ENCODE measurements at regions not wholly inside any gene's neighbourhood (a gene's known extent, or its start where the extent isn't known, plus 50 kb on each side); places are given as distances from the start of the nearest gene placed in this dataset.
A peak's percentile ranks its signal among the peaks of the same experiment; 100 is the strongest.

DNA sequence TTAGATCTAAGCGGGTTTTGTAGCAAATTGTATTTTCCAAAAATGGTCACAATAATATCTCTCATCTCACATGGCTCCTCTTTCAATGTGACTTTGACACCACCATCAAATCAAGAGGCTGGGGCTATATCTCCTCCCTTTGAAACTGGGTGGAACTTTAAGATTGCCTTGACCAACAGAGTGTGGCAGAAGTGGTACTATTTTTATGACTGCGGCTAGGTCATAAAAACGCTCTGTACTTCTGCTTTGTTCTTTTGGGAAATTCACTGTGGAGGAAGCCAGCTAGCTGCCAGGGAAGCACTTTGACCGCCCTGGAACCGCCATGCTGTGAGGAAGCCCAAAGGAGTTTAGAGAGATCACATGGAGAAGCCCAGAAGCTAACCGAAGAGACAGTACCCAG is 50.7 kb upstream of the ACOT11 start:
- no peak for DNase-seq (ENCODE audit: low read depth, low spot score)

DNA sequence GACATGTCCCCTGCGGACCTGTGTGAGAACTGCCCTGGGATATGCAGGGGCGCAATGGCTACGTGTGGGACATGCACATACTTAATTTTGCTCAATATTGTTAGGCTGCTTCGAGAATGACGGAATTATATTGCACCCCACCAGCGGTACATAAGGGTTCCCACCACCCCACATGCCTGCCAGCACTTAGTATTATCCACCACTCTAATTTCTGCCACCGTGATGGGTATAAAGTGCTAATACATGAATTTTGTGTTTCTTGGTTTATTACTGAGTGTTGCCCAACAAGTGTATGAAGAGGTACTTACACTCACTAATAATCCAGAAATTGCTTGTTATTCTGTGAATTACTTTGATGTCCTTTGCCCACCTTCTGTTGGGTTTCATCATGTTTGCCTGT is 52.1 kb upstream of the ACOT11 start:
- DNase-seq (ENCODE audit: low read depth, low spot score) = no peak

DNA sequence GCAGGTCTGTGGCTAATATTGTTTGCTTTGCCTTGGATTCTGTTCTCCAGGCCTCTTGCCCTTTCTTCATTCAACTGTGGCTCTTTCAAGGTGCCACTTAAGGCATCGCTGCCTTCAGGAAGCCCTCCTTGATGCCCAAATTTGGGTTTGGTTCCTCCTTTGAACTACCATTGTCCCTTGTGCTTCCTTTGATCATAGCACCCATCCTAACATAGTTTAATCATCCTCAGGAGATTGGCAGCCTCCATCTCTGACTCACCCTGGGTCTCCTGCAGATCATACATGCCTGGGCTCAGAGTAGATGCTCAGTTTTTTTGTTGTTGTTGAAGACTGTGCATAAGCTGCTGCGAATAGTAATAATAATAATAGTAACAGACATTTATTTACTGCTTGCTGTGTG is 54.4 kb upstream of the ACOT11 start:
- DNase-seq (ENCODE audit: low read depth, low spot score) = no peak

DNA sequence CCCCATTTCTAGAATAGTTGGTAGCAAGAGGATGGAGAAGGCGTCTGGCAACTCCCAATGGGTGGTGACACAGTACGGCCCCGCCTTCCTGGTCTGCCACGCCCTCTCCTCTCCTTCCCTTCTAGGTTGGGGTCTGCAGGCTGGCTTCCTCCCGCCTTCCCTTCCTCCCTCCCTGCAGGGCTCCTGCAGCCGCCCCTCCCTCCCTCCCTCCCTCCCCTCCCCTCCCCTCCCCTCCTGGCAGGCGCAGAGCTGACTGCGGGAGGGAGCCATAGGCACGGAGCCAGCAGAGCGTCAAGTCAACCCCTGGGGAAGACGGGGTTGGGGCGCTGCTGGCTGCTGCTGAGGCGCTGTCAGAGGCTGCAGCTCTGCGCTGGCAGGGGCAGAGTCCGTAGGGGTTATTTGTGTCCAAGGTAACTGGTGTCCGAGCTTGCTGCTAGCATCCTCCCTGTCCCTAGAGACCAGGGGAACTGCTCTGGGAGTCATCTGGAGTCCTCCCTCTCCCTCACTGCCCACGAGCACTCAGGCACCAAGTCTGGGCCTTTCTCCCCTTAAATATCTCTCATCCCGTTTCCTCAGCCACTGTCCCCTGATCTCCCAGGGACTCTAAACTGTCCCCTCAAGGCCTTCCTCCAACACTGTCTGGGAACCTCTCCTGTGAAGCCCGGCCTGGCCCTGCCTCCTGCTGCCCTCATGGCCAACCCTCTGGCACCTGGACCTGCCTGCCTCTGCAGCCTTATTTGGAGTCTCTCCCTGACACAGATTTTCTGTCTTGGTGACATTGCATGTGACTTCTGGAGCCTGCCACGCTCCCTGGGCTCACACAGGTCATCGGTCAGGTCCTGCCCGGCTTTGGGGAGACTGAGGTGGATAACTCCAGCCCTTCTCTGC is 57.4 kb upstream of the ACOT11 start:
- DNase-seq (ENCODE audit: low read depth, low spot score) = no peak

DNA sequence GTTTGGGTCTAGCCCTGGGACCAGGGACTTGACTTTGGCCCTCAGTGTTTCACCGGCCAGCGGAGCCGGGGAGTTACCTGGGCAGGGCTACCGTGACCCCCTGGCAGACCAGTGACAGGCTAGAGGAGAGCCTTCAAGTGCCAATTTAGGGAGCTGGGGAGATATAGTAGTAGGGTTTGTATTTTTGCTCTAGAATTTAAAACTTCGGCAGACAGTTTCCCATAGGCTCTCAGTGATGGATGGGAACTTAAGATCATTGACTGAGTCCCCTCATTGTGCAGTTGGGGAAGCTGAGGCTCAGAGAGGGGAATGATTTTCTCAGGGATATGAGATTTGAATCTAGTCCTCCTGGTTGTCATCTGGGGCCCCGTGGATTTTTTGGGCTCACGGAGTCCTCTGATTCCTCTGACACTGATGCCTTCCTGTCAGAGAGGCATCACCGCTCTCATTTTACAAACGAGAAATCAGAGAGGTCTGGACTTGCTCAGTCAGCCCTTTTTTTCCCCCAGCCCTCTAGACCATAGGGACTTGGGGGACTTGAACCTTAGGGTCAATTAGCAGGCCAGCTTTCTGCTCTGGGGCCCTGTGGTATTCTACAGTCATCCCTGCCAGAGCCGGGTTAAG is 58.3 kb upstream of the ACOT11 start:
- no peak for DNase-seq (ENCODE audit: low read depth, low spot score)

DNA sequence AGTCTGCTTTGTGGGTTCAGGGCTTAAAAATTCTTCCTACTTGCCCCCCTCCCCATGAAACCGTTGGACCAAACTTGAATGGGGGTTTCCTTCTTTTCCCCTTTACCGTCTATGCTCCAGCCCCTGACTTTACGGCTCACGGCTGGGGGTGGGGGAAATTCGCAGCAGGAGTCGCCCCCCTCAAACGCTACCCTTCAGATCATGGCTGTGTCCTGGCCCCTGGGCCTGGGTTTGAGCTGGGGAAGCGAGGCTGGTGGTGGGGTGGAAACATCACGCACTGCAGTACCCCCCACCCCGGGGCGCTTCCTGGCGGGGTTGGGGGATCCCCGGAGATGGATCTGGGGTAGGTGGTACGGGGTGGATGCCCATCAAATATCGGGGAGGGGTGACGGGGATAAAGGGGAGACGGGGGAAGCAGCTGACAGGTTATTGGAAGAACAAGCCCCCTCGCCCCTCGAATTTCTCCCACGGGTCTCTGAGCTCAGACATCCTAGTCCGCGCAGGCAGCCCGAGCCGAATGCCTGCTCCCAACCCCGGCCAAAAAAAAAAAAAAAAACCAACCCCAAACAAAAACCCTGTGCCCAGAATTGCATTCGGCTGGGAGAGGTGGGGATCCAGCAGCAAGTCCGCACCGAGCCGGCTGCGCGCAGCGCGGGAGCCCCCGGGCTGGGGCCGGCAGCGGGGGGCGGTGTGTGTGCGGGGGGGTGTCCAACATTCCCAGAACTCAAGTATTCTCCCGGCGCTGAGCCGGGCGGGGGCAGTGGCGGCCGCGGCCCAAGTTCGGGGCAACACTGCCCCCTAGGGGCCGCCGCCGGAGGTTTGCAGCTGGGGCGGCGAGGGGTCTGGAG is 59.0 kb upstream of the ACOT11 start:
- DNase-seq (ENCODE audit: low read depth, low spot score) = peak; percentile 39

DNA sequence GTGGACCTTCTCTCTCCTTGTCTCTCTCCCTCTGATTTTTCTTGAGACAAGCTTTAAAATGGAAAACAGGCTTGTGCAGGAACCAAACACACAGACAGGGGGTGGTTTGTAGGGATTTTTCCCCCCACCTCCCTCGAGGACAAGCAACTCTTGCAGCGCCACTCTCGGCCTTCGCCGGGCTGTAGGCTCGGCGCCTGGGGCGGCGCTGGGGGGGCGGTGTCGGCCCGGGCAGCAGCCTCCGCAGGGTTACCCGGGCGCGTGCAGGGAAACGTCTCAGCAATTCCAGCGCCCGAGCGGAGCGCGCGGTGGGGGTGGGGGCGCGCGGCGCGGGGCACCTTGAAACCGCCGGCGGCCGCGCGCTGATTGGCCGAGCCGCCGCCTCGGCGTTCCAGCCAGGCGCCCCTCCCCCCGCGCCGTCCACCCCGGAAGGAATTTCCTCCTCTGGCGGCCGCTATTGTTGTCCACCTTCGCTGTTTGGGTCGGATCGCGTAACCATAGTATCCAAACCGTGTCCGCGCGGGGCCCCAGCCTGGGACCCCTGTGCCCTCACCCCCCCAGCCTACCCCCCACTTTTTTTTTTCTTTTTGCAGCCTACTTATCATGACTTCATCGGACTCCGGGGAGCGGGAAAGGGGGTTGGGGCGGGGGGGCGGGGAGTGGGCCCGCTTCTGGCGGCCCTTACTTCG is 59.8 kb upstream of the ACOT11 start:
- DNase-seq (ENCODE audit: low read depth, low spot score) = peak; percentile 79

DNA sequence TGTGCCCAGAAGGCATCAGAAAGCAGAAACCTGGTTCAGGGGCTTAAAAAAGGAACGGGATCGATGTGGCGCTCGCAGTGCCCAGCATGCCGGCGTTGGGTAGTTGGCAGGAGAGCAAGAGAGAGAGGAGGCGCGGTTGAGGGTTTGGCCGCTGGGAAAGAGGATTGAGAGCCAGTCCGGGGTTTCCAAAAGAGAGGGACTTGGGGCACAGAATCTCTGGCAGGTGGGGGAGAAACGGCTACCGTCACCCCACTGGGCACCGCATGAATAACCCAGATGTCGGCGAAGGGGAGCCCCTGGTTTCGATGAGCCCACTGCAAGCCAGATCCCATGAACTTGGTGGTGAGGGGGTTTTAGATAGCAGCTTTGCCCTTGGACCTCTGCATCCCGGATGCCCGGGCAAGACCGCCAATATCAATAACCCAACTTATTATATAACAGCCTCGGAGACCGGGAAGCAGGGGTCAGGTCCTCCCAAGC is 60.4 kb upstream of the ACOT11 start:
- no peak for DNase-seq (ENCODE audit: low read depth, low spot score)

DNA sequence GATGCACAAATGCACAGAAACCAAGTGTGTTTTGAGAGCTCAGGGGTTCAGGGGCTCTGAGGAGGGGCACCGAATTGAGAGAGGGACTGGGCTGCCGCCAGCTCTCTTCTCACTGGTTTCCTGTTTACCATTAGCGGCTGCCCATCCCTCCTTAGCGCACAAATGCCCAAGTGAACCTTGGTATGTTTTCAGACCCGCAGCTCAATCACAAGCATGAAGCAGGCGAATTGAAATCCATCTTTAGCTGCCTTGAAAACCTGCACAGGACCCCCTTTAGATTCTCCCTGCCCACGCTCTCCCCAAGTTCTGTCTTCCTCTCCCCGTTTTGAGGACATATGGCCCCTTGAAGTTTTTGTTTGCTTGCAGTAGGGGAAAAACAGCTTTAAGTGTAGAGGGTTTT is 61.1 kb upstream of the ACOT11 start:
- no peak for DNase-seq (ENCODE audit: low read depth, low spot score)

DNA sequence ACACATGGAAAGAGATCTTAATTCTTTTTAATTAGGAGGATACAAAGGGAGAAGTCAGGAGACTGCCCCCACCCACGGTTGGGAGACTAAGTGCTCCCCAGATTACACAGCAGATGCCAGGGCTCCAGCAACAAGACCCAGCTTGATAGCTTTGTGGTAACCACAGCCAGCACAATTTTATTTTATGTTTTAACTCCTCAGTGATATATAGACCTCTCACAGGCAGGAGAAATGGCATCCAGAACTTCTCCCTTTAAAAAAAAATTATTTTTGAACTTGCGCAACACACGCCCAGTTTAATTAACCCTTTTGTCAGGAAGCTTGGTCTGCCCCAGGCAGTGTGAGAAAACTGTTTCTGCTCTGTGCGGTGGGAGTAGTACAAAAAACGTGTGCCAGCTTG is 62.6 kb upstream of the ACOT11 start:
- DNase-seq (ENCODE audit: low read depth, low spot score) = no peak

DNA sequence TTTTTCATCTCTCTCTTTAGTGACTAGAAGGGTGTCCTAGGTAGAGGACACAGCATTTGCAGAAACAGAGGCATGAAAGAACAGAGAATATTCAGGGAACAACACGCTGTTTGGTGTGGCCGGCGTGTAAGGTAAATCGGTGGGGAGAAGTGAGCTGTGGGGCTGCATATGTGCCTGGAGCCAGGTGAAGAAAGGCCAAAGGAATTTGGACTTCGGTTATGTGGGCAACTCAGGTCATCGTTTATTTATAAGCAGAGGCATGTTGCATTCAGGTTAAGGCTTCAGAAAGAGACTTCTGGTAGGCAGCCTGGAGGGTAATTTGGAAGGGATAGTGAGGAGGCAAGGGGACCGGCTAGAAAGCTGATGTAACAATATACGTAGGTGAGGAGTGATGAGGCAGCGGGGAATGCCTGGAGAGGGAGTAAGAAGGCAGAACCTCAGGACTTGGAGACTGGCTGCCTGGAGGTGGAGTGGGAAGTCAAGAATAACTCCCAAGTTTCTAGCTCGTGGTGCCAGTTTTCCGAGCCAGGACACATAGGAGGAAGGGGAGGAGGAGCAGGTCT is 64.1 kb upstream of the ACOT11 start:
- DNase-seq (ENCODE audit: low read depth, low spot score) = no peak

DNA sequence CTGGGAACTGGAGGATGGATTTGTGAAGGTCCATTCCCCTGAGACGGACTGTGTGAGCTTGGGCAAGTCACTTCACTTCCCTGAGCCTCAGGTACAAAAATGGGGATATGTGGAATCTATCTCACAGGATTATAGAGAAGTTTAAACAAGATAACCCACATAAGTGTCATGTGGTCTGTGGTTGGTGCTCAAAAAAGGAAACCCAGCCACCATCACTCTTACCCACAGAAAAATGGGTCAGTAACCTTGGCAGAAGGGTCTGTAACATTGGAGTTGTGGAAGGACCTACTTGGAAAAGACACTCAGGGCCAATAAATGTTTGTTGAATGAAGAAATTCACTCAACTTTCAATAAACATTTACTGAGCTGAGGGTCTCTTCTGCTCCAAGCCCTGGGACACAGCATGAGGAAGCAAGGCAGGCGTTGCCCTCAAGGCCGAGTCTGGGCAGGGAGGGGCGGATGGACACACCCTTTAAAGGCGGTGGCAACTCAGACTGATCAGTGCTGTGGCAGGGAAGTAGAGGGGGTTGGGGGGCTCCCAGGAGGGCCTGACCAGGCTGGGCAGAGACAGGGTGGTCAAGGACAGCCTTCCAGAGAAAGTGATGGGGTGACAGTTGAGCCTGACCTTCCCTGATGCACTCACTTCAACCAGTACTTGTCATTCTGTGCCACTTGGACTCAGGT is 66.7 kb upstream of the ACOT11 start:
- DNase-seq (ENCODE audit: low read depth, low spot score) = no peak

DNA sequence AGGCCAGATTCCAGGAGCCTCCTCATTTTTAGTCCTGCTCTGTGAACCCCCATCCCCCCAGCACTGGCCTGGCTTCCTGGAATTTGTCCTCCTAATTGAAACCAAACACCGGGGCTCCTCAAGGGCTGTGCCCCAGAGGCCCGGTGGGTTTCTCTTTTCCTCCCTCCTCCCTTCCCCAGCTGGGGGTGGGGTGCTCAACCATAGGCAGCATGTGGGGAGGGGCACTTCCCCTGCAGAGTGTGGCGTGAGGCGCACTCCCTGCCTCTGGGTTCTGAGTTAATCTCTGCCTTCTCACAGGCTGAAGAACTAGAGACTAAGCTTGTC is 67.5 kb upstream of the ACOT11 start:
- DNase-seq (ENCODE audit: low read depth, low spot score) = no peak

DNA sequence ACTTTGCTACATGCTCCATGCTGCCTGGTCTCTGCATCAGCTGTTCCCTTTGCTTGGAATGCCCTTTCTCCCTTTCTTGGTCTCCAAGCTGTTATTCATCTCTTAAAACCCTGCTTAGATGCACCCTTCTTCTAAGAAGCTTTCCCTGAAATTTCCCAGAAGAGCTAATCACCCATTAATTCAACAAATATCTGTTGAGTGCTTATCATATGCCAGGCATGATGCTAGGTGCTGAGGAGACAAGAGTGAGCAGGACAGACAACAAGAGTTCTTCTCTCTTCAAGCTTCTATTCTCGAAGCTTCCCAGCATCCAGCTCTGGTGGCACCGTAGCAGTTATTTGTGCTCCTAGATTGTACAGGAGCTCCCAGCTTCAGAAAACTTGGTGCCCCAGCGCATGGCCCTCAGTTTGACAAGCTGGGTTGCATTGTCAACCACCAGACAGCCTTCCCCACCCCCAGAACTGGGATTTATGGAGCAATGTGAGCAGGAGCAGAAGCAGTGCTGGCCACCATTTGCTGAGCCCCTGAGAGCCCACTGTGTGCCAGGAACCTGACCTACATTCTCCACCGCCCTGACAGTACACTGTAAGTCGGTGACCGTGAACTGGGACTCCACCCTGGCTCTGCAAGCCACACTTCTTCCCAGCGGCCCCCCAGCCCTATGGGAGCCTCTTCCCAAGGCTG is 68.0 kb upstream of the ACOT11 start:
- DNase-seq (ENCODE audit: low read depth, low spot score) = no peak

DNA sequence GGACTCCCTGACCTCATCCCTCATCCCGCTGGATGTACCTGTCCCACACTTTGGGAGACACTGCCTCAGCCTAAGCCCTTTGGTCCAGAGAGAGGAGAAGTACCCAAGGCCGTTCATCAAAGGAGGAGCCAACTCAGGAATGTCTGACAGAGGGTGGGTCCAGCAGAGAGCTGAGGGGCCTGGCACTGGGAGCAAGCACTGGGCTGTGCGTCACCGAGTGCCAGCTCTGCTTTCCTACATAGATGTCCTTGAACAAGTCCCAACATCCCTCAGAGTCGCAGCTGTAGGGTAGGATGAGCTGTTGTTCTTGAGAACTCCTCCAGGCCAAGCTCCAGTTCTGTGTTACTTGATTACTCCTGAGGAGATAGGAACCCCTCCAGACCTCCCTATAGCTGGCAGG is 68.8 kb upstream of the ACOT11 start:
- DNase-seq (ENCODE audit: low read depth, low spot score) = no peak

DNA sequence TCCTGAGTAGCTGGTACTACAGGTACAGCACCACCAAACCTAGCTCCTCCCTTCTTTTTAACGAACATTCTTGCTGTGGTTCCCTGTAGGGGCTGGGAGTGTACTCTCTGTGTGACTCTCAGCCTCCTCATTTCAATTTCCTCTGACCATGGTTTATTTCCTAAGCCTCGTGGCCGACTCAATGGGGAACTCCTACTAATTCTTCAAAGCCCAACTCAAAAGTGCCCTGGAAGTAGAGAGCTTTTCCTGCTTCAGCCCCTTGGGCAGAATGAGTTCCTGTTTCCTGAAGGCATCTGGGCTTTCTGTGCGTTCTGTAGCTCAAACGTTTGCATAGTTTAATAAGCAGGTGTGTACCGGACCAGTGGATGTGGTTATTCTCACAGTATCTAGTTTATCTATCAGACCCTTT is 70.9 kb upstream of the ACOT11 start:
- DNase-seq (ENCODE audit: low read depth, low spot score) = no peak

DNA sequence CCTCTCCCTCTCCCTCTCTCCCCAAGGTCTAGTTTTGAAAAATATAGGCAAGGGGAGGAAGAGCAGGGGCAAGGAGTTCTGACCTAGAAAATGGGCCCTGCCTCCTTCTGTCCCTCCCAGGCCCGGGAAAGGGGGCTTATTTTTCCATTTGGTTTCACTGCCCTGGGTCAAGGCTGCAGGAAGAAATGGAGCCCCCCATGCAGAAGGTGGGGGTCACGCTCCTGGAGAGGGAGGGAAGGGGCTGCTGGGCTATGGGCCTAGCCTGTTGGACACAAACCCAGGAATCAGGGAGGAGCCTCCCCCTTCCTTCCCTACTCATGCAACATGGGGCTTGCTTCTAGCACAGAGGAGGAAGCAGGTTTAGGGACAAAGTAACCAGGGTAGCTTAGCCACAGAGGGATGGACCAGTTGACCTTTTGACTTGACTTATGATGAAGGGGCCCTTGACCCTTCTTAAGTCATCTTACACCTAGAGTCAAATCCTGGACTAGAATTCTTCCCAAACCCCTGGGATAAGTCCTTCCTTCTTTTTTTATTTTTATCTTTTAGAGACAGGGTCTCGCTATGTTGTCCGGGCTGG is 70.4 kb upstream of the SSBP3 start:
- DNase-seq (ENCODE audit: low read depth, low spot score) = no peak

DNA sequence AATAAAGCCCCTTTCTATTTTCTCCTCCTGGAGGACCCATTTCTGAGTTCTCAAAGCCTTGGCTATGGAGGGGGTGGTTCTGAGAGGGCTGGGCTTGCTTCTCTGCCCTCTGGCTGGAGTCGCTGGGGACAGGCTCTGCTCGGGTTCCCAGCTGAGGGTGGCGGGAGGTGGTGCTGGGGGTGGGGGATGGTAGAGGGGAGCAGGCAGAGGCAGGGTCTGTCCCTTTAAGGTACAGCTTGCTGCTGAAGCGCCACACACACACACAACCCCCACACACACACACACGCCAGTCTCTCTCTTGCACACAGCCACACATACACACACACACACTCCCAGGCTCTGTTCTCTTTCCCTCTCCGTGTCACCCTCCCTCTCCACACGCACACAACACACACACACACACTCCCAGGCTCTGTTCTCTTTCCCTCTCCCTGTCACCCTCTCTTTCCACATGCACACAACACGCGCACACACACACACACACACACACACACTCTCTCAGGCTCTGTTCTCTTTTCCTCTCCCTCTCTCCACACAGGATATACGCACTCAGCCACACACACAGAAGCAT is 69.8 kb upstream of the SSBP3 start:
- no peak for DNase-seq (ENCODE audit: low read depth, low spot score)

DNA sequence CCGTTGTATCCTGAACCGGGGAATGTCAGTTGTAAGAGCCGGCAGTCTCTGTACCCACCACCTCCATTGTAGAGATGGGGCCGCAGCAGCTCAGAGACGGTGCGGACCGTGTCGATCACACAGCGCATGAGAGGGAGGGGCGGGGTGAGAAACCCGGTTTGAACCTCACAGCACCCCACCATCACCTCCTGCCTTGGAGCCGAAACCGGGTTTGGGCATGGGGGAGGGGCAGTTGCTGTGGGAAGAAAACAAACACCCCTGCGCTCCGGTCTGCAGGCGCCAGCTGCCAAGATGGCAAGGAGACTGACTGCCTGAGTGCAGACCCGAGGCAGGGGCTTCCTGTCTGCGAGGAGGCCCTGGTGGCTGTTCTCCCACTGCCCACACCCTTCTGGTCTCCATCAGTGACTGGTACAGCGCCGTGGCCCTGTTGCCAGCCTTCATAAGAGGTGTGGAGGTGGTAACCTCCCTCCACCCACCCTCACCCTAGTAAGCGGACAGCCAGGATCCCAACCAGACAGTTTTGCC is 69.2 kb upstream of the SSBP3 start:
- DNase-seq (ENCODE audit: low read depth, low spot score) = no peak

Data from smooth muscle cell of the brain vasculature (primary cell).